ENCODE measurements at regions not wholly inside any gene's neighbourhood (a gene's known extent, or its start where the extent isn't known, plus 50 kb on each side); places are given as distances from the start of the nearest gene placed in this dataset.

GRCh38 chr6:137726582-137726981 is 140.5 kb upstream of the TNFAIP3 start:
- TF ChIP-seq EHMT2 (IDR thresholded peaks at IDR 0.05; ENCODE audit: low read depth) (no peak), SREBF2 (IDR thresholded peaks at IDR 0.05) (no peak), ESRRA (IDR thresholded peaks at IDR 0.05; ENCODE audit: borderline replicate concordance, low read length) (no peak), FOSB (CRISPR knock-in tag; IDR thresholded peaks at IDR 0.05) (no peak), HOXB13 (CRISPR knock-in tag; IDR thresholded peaks at IDR 0.05; ENCODE audit: low read depth) (no peak), JUNB (IDR thresholded peaks at IDR 0.05) (no peak), FOXS1 (CRISPR knock-in tag; IDR thresholded peaks at IDR 0.05) (no peak), USF2 (IDR thresholded peaks at IDR 0.05) (no peak), ZFP36 (IDR thresholded peaks at IDR 0.05; ENCODE audit: borderline replicate concordance, partially characterized antibody) (no peak)
- peaks cover 29% of the 10 kb centered on the region for H3K4me1 ChIP-seq
- no peak overlapping the region for H3K27ac ChIP-seq
- no peak for ATAC-seq
- H3K9me3 ChIP-seq, result no peaks in the 10 kb centered on the region
- 69% methylated on average over 1 of the region's 1 CpG for WGBS (ENCODE audit: missing lambda C conversion rate)
- FAIRE-seq, result no peak
- no peak for DNase-seq (ENCODE audit: low read depth in 1 of 2, low spot score in 1 of 2)
- no peak overlapping the region for H3K4me3 ChIP-seq
- POLR2A ChIA-PET, result interaction anchor here (0.6 kb wide), 1 partner anchor 82 kb away, joined by 3 read pairs; no protein-coding TSS in a partner anchor
- H3K4me2 ChIP-seq, result no peak overlapping the region
- CTCF ChIA-PET, result interaction anchor here (1.0 to 1.6 kb wide), 4 partner anchors 8 to 141 kb away, joined by 3 to 6 read pairs (median 3); partner anchors contain the start of gene TNFAIP3

GRCh38 chr6:137727216-137727765 is 139.8 kb upstream of the TNFAIP3 start:
- TF ChIP-seq EHMT2 (IDR thresholded peaks at IDR 0.05; ENCODE audit: low read depth), result no peak
- TF ChIP-seq HMGXB4 (CRISPR knock-in tag; IDR thresholded peaks at IDR 0.05; ENCODE audit: borderline replicate concordance), result no peak
- TF ChIP-seq NFE2L2 (conservative IDR thresholded peaks at IDR 0.05; ENCODE audit: low read length), result no peak
- TF ChIP-seq HOXB5 (CRISPR knock-in tag; IDR thresholded peaks at IDR 0.05), result no peak
- no peak for TF ChIP-seq HOXB13 (CRISPR knock-in tag; IDR thresholded peaks at IDR 0.05; ENCODE audit: low read depth)
- TF ChIP-seq MAZ (IDR thresholded peaks at IDR 0.05; ENCODE audit: borderline replicate concordance, low read depth, low read length), result no peak
- TF ChIP-seq TP53 (CRISPR knock-in tag; IDR thresholded peaks at IDR 0.05), result no peak
- no peak for TF ChIP-seq HEYL (CRISPR knock-in tag; IDR thresholded peaks at IDR 0.05)
- TF ChIP-seq E2F6 (IDR thresholded peaks at IDR 0.05; ENCODE audit: borderline replicate concordance, low read depth), result no peak
- no peak for TF ChIP-seq RARB (CRISPR knock-in tag; IDR thresholded peaks at IDR 0.05)
- TF ChIP-seq MAX (IDR thresholded peaks at IDR 0.05), result no peak
- no peak for TF ChIP-seq HES2 (IDR thresholded peaks at IDR 0.05)
- no peak for TF ChIP-seq POLR2A (IDR thresholded peaks at IDR 0.05; ENCODE audit: low read length)
- TF ChIP-seq JUNB (IDR thresholded peaks at IDR 0.05), result no peak
- TF ChIP-seq FOXS1 (CRISPR knock-in tag; IDR thresholded peaks at IDR 0.05), result no peak
- CTCF ChIA-PET, result interaction anchor here (1.4 to 1.6 kb wide), 2 partner anchors 19 to 140 kb away, joined by 3 to 6 read pairs; partner anchors contain the start of gene TNFAIP3
- peaks cover 36% of the 10 kb centered on the region for H3K4me1 ChIP-seq
- POLR2A ChIA-PET, result interaction anchor here (0.5 kb wide), 1 partner anchor 139 kb away, joined by 5 read pairs; no protein-coding TSS in a partner anchor
- no peak for DNase-seq (ENCODE audit: low read depth in 1 of 2, low spot score in 1 of 2)
- no peak for FAIRE-seq
- H3K4me2 ChIP-seq, result no peak overlapping the region
- ATAC-seq, result no peak
- 76% methylated on average over 4 of the region's 4 CpGs for WGBS (ENCODE audit: missing lambda C conversion rate)
- peak overlapping the region in 1 of 2 experiments; percentile 19; a peak in 1 of 6 replicates for H3K27ac ChIP-seq
- H3K4me3 ChIP-seq, result no peak overlapping the region
- no peaks in the 10 kb centered on the region for H3K9me3 ChIP-seq

Measured in A549 (cell line).